SKM-1 (cell line): ENCODE measurements at regions not wholly inside any gene's neighbourhood (a gene's known extent, or its start where the extent isn't known, plus 50 kb on each side); places are given as distances from the start of the nearest gene placed in this dataset.
"Not testable (repeated sequence)": the region's sequence is repeated elsewhere in the genome, so short reads cannot be mapped to it uniquely, and the experiment has no call there.

Experiments used
- DNase-seq: peaks from one replicate; lab custom pipeline; 2025; ENCODE audit not compliant: unreplicated experiment; lab: John Stamatoyannopoulos, UW

GRCh38 chr2:120528051-120528692 lies 182.2 kb downstream of the INHBB start:
- no peak for DNase-seq

DNA sequence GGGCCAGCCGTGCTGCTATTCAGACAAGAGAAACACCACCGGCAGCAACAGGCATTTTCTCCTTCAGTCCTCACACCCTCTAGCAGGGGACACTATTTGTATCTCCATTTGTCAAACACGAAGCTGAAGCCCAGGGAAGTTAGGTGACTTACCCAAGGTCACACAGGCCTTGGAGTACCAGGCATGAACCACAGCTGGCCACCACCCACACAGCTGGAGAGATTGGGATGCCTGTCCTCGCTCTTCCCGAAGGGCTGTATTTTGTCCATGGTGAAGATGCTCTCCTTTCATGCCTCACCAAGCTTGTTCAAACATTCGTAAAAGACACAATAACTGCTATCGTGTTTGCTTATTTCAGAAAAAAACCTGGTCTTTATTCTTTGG lies 182.7 kb downstream of the INHBB start:
- no peak for DNase-seq

DNA sequence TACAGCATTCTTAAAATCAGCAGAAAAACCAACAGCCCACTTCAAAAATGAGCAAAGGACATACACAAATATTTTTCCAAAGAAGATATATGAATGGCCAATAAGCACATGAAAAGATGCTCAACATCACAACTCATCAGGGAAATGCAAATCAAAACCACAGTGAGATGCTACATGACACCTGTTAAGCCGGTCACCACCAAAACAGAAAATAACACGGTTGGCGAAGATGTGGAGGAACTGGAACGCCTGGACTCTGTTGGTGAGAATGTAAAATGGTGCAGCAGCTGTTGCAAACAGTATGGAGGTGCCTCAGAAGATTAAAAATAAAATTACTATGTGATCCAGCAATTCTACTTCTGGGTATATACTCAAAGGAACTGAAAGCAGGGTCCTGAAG lies 184.8 kb downstream of the INHBB start:
- no peak for DNase-seq

- DNase-seq, result no peak
Observed at GRCh38 chr2:120531365-120531764, 185.4 kb downstream of the INHBB start.

GRCh38 chr2:120531863-120532600 lies 186.1 kb downstream of the INHBB start:
- no peak for DNase-seq

DNA sequence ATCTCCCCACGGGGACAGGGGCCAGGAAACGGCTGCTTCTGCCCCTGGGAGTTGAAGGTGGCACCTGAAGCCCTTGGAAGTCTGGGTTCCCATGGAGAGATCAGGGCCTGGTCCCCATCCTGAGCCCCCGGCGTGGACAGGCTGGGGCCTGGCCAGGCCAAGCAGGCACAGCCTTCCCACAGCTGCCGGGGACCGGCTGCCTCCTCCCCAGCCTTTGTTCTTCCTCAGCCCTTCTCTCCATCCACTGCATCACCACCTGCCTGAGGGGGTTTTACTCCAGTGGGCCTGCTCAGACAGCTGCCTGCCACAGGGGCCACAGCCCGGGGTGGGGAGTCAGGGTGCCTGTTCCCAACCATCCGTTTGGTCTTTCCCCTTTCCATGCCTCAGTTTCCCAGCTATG lies 187.7 kb downstream of the INHBB start:
- no peak for DNase-seq

GRCh38 chr2:120534457-120534856 lies 188.5 kb downstream of the INHBB start:
- DNase-seq, result no peak

DNA sequence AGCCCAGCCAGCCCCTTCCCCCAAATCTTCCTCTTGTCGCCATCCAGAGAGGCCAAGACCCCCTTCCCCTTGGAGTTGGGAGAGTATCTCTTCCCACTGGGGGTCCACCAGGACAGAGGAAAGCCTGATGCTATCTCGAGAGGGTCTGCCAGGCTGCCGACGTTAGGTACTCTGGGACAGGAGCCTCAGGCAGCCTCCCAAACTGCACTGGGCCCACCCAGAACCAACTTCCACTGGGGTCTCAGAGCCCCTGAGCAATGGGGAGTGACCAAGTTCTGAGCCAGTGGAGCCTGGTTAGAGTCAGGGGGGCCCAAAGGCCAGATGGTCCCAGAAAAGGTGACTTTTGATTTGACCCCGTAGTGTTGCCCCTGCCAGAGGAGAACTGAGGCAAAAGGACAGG lies 189.1 kb downstream of the INHBB start:
- no peak for DNase-seq

- no peak for DNase-seq
Observed at GRCh38 chr2:120536141-120536540, 190.2 kb downstream of the INHBB start.

DNA sequence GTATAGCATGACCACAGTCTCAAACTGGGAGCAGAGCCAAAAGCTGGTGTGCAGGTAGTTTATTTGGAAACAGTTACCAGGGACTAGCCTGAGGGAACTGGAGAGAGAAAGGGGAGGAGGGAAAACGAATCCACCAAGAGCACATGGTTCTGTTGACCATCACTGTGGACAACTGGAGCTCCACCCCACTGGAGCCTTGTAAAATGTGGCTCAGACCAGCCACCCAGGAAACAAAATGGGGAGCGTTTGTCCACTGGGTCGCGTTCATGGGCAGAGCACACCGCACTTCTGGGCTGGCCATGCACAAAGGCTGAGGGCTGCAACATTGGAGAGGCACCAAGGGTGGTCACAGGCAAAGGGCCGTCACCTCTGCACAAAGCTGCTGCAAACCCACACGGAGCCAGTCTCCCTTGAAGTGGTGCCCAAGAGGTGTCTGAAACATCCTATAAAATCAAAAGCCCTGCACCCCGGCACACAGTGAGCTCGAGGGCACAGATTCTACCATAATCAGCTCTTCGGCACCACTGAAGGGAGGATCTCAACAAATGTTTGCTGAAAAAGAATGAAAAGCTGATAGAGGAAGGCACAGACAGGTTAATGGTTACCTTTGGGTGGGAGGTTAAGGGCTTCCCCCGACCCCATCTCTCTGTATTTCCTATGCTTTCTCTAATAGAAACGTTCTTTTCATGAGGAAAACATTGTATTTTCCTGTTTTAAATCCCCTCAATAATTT lies 192.9 kb downstream of the INHBB start:
- DNase-seq, result no peak

DNA sequence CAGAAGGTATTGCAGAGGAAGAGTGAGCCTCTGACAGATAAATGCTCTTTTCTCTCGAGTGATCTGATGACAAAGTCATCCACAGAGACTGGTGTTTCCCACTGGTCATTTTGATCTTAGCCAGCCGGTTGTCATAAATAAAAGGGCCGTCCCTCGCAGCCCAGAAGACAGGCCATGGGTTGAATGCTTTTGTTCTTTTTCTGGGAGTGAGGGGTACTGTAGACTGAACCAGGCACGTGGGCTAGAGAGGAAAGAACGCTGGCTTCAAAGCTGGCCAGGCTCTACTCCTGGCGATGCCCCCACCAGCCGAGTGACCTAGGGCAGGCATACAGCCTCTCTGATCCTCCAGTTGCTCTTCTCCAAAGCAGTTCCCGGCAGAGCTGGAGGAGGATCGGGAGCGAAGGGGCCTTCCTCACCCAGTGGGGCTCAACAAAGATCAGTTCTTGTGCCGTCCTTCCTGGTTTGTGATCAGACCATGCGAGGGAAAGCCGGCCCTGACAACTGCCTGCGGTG lies 193.5 kb downstream of the INHBB start:
- no peak for DNase-seq

DNA sequence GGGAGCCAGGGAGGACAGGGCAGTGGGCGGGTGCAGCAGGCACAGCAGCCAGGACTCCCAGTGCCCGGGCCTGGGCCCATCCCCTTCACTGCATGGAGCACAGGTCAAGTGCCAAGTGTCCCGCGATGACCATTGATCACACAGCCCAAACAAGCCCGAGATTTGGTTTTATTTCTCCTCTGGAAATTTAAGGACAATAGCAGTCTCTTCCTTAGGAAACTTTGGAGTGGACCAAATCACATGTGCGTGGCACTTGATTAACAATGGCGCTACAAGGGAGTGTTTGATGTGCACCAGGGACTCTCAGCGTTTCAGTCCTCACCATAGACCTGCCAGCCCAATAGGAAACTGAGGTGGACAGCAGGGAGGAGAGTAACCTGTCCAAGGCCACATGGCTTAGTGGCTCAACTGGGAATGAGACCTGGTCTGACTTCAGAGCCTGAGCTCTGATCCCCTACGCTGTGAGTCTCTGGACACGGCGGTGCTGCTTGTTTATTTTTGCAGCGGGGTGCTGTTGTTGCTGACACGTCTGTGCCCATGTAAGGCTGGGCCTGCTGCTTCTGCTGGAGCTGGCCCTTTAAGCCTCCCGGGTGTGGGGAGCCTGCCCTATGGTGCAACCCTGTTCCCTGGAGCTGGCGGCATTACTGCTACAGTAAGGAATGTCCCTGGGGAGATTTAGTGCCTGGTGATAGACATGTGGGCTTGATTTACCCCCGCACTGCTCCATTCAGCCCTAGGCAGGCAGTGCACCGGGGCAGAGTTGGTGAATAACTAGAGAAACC lies 194.2 kb downstream of the INHBB start:
- no peak for DNase-seq

GRCh38 chr2:120540719-120541552 lies 194.7 kb upstream of the GLI2 start:
- DNase-seq, result no peak

- no peak for DNase-seq
Observed at GRCh38 chr2:120541553-120541932, 194.1 kb upstream of the GLI2 start.

DNA sequence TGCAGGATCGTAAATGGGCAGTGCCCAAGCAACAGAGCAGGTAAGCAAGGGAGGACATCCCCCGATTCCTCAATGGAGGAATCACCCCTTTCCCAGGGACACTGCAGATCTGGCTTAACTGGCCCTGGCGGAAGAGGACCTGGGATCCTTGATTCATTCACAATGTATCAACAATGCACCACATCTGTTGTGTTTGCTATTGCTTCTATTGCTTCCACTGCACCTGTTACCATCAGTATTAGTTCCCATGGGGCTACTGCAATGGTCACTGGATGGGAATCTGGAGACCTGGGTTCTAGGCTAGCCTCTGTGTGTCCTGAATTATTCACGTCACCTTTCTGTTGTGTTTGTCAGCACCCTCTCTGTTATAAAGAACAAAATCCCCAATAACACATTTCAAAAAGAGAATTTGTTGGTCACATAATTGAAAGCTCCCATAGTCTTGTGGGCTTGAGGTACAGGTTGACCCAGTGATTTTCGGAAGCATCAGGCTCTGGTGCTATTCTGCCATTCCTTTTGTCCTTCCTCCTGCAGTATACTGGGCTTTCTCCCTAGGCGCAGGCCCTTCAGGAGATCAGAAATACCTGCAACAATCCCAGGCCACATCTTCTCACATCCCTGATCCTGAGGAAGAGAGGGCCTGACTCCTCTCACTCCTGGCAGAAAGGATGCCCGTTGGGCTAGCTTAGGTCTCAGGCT lies 193.5 kb upstream of the GLI2 start:
- no peak for DNase-seq

- DNase-seq, result no peak
Observed at GRCh38 chr2:120542911-120543527, 192.6 kb upstream of the GLI2 start.

DNA sequence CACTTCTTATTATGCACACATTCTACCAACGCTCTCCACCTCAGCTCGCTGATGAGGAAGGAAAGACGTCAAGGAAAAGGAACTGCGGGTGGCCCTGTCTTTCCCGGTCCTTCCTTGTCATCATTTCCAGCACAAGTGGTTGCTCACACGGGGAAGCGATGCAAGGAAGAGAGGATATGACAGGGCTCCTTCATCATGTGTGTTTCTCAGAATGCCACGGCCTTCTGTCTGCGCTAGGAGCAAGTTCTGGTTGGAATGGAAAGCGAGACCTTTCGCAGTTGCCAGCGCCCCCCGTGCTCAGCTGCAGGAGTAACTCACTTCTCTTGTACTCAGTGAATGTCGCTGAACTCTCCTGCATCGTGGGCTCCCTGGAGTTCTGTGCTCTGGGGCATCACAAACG lies 191.8 kb upstream of the GLI2 start:
- DNase-seq, result no peak

GRCh38 chr2:120544522-120544921 lies 191.1 kb upstream of the GLI2 start:
- no peak for DNase-seq

DNA sequence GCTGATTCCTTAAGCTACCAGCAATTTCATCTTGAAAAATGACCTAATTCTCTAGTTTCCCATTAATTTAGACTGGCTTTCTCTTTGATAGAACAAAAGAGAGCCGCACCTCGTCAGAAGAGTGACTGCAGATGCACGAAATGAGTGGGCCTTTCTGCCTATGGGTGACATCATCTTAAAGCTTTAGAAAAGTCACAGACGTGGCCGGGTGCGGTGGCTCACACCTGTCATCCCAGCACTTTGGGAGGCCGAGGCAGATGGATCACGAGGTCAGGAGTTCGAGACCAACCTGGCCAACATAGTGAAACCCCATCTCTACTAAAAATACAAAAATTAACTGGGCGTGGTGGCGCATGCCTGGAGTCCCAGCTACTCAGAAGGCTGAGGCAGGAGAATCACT lies 190.7 kb upstream of the GLI2 start:
- DNase-seq, result not testable (repeated sequence)
